PFSK-1 (cell line): ENCODE measurements at regions not wholly inside any gene's neighbourhood (a gene's known extent, or its start where the extent isn't known, plus 50 kb on each side); places are given as distances from the start of the nearest gene placed in this dataset.

Experiments
- FOXP2 ChIP-seq: optimal IDR thresholded peaks from 2 replicates; pipeline ENCODE3; 2011; ENCODE audit warnings: borderline replicate concordance, control low read depth, inconsistent platforms; ENCODE audit not compliant: insufficient read depth; ENCODE audit errors: extremely low read length, extremely low read depth
- POLR2AphosphoS5 ChIP-seq: IDR thresholded peaks from 2 replicates; pipeline ENCODE4 v1.6.1; 2012; ENCODE audit warnings: low read depth, mild to moderate bottlenecking, control low read depth, low read length, moderate library complexity
- REST ChIP-seq, 2 experiments: IDR thresholded peaks; 2 replicates each; pipeline versions ENCODE4 v1.6.1 to v1.8.0; 2011 to 2012; ENCODE audit warnings: low read depth in 2 of 2, low read length in 2 of 2, control low read depth in 1 of 2, inconsistent platforms in 1 of 2, mild to moderate bottlenecking in 1 of 2, moderate library complexity in 1 of 2; ENCODE audit not compliant: insufficient read depth in 1 of 2
- SIN3A ChIP-seq: IDR thresholded peaks from 2 replicates; pipeline ENCODE4 v1.6.1; 2012; ENCODE audit warnings: mild to moderate bottlenecking, low read length, moderate library complexity, borderline replicate concordance; ENCODE audit not compliant: insufficient read depth
- TAF1 ChIP-seq: IDR thresholded peaks from 2 replicates; pipeline ENCODE4 v1.6.1; 2012; ENCODE audit warnings: low read length, control low read depth, borderline replicate concordance; ENCODE audit not compliant: insufficient read depth

- no peak for TF ChIP-seq TAF1
- TF ChIP-seq REST (IDR thresholded peaks at IDR 0.05; ENCODE audit: insufficient read depth in 1 of 2, low read depth in 2 of 2, low read length in 2 of 2): no peak
- no peak for TF ChIP-seq FOXP2
- TF ChIP-seq POLR2AphosphoS5: no peak
- no peak for TF ChIP-seq SIN3A
Observed at GRCh38 chr16:65343556-65343955, 221.7 kb upstream of the CDH11 start.

GRCh38 chr16:65342231-65342866 lies 220.5 kb upstream of the CDH11 start:
- TF ChIP-seq FOXP2 (no peak), TAF1 (no peak), SIN3A (no peak), REST (IDR thresholded peaks at IDR 0.05; ENCODE audit: insufficient read depth in 1 of 2, low read depth in 2 of 2, low read length in 2 of 2) (no peak), POLR2AphosphoS5 (no peak)

GRCh38 chr16:65339062-65339461 lies 217.2 kb upstream of the CDH11 start:
- no peak for TF ChIP-seq POLR2AphosphoS5
- TF ChIP-seq FOXP2: no peak
- no peak for TF ChIP-seq SIN3A
- no peak for TF ChIP-seq REST (IDR thresholded peaks at IDR 0.05; ENCODE audit: insufficient read depth in 1 of 2, low read depth in 2 of 2, low read length in 2 of 2)
- no peak for TF ChIP-seq TAF1

- TF ChIP-seq REST (IDR thresholded peaks at IDR 0.05; ENCODE audit: insufficient read depth in 1 of 2, low read depth in 2 of 2, low read length in 2 of 2) (no peak), TAF1 (no peak), SIN3A (no peak), FOXP2 (no peak), POLR2AphosphoS5 (no peak)
Observed at GRCh38 chr16:65336160-65336559, 214.3 kb upstream of the CDH11 start.

- TF ChIP-seq POLR2AphosphoS5: no peak
- no peak for TF ChIP-seq REST (IDR thresholded peaks at IDR 0.05; ENCODE audit: insufficient read depth in 1 of 2, low read depth in 2 of 2, low read length in 2 of 2)
- no peak for TF ChIP-seq FOXP2
- no peak for TF ChIP-seq TAF1
- TF ChIP-seq SIN3A: no peak
Observed at GRCh38 chr16:65334081-65334480, 212.2 kb upstream of the CDH11 start.
